H1 (cell line): ENCODE measurements at regions not wholly inside any gene's neighbourhood (a gene's known extent, or its start where the extent isn't known, plus 50 kb on each side); places are given as distances from the start of the nearest gene placed in this dataset.

Experiments used
- CTCF ChIA-PET: fragments of 300-600 bp; sonication (Branson Sonifier 250); formaldehyde crosslinking; loops from one replicate; lab custom pipeline; 2021; ENCODE audit not compliant: partially characterized antibody; lab: Charles Lee
- POLR2A ChIA-PET: fragments of 300-600 bp; sonication (Branson Sonifier 250); formaldehyde crosslinking; loops from one replicate; lab custom pipeline; 2021; ENCODE audit warnings: inconsistent platforms; ENCODE audit not compliant: partially characterized antibody; lab: Charles Lee
- DNase-seq, 2 experiments: peaks; one replicate each; pipeline versions ENCODE4 v3.0.0 to v3.0.0-alpha.2; 2010 to 2022; ENCODE audit warnings: low spot score in 2 of 2, low read depth in 1 of 2, mixed read lengths in 1 of 2
- FAIRE-seq: peaks from 2 replicates; lab custom pipeline; 2011; peaks lifted over from hg19 to GRCh38; lab: Jason Lieb, UNC
- H2AFZ ChIP-seq: 2 replicates; pipeline ENCODE4 v1.8.1; 2012; ENCODE audit warnings: low read length, inconsistent platforms
- H2AK5ac ChIP-seq: 2 replicates; pipeline ENCODE4 v1.6.1; 2013; ENCODE audit warnings: low read depth, low read length
- H2BK120ac ChIP-seq: replicated peaks from 2 replicates; pipeline ENCODE3; 2013; ENCODE audit warnings: low read depth, low read length, inconsistent platforms
- H2BK12ac ChIP-seq: 2 replicates; pipeline ENCODE4 v1.6.1; 2013; ENCODE audit warnings: low read depth, low read length
- H2BK15ac ChIP-seq: 2 replicates; pipeline ENCODE4 v1.6.1; 2013; ENCODE audit warnings: low read length
- H2BK20ac ChIP-seq: 2 replicates; pipeline ENCODE4 v1.6.1; 2013; ENCODE audit warnings: low read length
- H2BK5ac ChIP-seq: 2 replicates; pipeline ENCODE4 v1.6.1; 2013; ENCODE audit warnings: low read depth, low read length
- H3K14ac ChIP-seq: 2 replicates; pipeline ENCODE4 v1.6.1; 2013; ENCODE audit warnings: inconsistent platforms; ENCODE audit not compliant: insufficient read length
- H3K18ac ChIP-seq: 2 replicates; pipeline ENCODE4 v1.6.1; 2013; ENCODE audit warnings: low read length; ENCODE audit errors: extremely low read depth
- H3K23ac ChIP-seq: 2 replicates; pipeline ENCODE4 v1.6.1; 2013; ENCODE audit warnings: inconsistent platforms; ENCODE audit not compliant: insufficient read length
- H3K23me2 ChIP-seq: 2 replicates; pipeline ENCODE4 v1.6.1; 2013; ENCODE audit warnings: low read depth, low read length
- H3K27ac ChIP-seq: 2 replicates; pipeline ENCODE4 v1.6.1; 2011; ENCODE audit warnings: low read depth, low read length, inconsistent platforms
- H3K27me3 ChIP-seq, 4 experiments: replicated peaks in 1 of 4; 1 replicate in 1 of 4; 2 replicates in 3 of 4; pipeline versions ENCODE4 v1.6.1 to v1.8.1; 2011 to 2013; ENCODE audit warnings: low read length in 3 of 4, mild to moderate bottlenecking in 3 of 4, inconsistent platforms in 2 of 4, mixed read lengths in 2 of 4, moderate library complexity in 1 of 4; ENCODE audit not compliant: control insufficient read depth in 3 of 4, insufficient read depth in 3 of 4; ENCODE audit errors: extremely low read depth in 1 of 4
- H3K36me3 ChIP-seq, 4 experiments: 2 replicates each; pipeline versions ENCODE4 v1.6.1 to v1.8.1; 2011 to 2013; ENCODE audit warnings: mild to moderate bottlenecking in 4 of 4, low read length in 3 of 4, moderate library complexity in 2 of 4, control low read depth in 1 of 4, inconsistent platforms in 1 of 4; ENCODE audit not compliant: insufficient read depth in 4 of 4, control insufficient read depth in 2 of 4
- H3K4ac ChIP-seq: replicated peaks from 2 replicates; pipeline ENCODE3; 2013; ENCODE audit warnings: low read length, low read depth, mixed read lengths, inconsistent platforms; ENCODE audit not compliant: insufficient read length
- H3K4me1 ChIP-seq, 4 experiments: replicated peaks in 1 of 4; 1 replicate in 1 of 4; 2 replicates in 3 of 4; pipeline versions ENCODE4 v1.6.1 to v1.8.1; 2011 to 2013; ENCODE audit warnings: low read length in 3 of 4, inconsistent platforms in 2 of 4, mixed read lengths in 1 of 4; ENCODE audit not compliant: insufficient read depth in 4 of 4, control insufficient read depth in 3 of 4
- H3K4me2 ChIP-seq, 2 experiments: 2 replicates each; pipeline versions ENCODE4 v1.6.1 to v1.8.1; 2011 to 2013; ENCODE audit warnings: low read depth in 2 of 2, low read length in 2 of 2, control low read depth in 1 of 2, inconsistent platforms in 1 of 2, mild to moderate bottlenecking in 1 of 2; ENCODE audit not compliant: insufficient read depth in 1 of 2
- H3K4me3 ChIP-seq, 4 experiments: fragments of 200-600, 300-600 bp in 1 of 4; sonication (generic), shearing (Covaris generic), sonication (Bioruptor Twin) in 1 of 4; 2 replicates each; pipeline versions ENCODE4 v1.5.1 to v1.8.1; 2011 to 2016; ENCODE audit warnings: low read length in 4 of 4, low read depth in 3 of 4, control low read depth in 2 of 4, inconsistent platforms in 2 of 4, mild to moderate bottlenecking in 2 of 4, mixed read lengths in 1 of 4, moderate library complexity in 1 of 4; ENCODE audit not compliant: insufficient read depth in 2 of 4; ENCODE audit errors: extremely low read depth in 1 of 4
- H3K56ac ChIP-seq: replicated peaks from 2 replicates; pipeline ENCODE3; 2013; ENCODE audit warnings: low read depth, mild to moderate bottlenecking, mixed read lengths, low read length, inconsistent platforms; ENCODE audit not compliant: insufficient read length
- H3K79me1 ChIP-seq: 2 replicates; pipeline ENCODE4 v1.6.1; 2013; ENCODE audit warnings: low read depth, low read length, control low read depth
- H3K79me2 ChIP-seq, 2 experiments: 2 replicates each; pipeline versions ENCODE4 v1.6.1 to v1.8.1; 2012 to 2013; ENCODE audit warnings: low read length in 2 of 2, mild to moderate bottlenecking in 2 of 2, inconsistent platforms in 1 of 2; ENCODE audit not compliant: insufficient read depth in 2 of 2, control insufficient read depth in 1 of 2
- H3K9ac ChIP-seq, 4 experiments: replicated peaks in 1 of 4; 1 replicate in 1 of 4; 2 replicates in 3 of 4; pipeline versions ENCODE4 v1.6.1 to v1.8.1; 2011 to 2013; ENCODE audit warnings: low read depth in 3 of 4, low read length in 3 of 4, control low read depth in 2 of 4, mild to moderate bottlenecking in 2 of 4, moderate library complexity in 2 of 4, inconsistent platforms in 1 of 4; ENCODE audit errors: extremely low read depth in 1 of 4
- H3K9me3 ChIP-seq, 2 experiments: 2 replicates each; pipeline versions ENCODE4 v1.6.1 to v1.8.1; 2012 to 2013; ENCODE audit warnings: mild to moderate bottlenecking in 2 of 2, moderate library complexity in 2 of 2, control low read depth in 1 of 2, inconsistent platforms in 1 of 2, low read depth in 1 of 2, low read length in 1 of 2, mixed read lengths in 1 of 2; ENCODE audit not compliant: insufficient read depth in 2 of 2
- H4K20me1 ChIP-seq, 2 experiments: replicated peaks in 1 of 2; 2 replicates each; pipeline versions ENCODE3 to v1.8.1; 2011 to 2013; ENCODE audit warnings: inconsistent platforms in 2 of 2, low read length in 2 of 2, mild to moderate bottlenecking in 1 of 2; ENCODE audit not compliant: insufficient read depth in 2 of 2, control insufficient read depth in 1 of 2
- H4K5ac ChIP-seq: 2 replicates; pipeline ENCODE4 v1.6.1; 2013; ENCODE audit warnings: low read length, low read depth, mixed read lengths, inconsistent platforms; ENCODE audit not compliant: insufficient read length
- H4K8ac ChIP-seq: 2 replicates; pipeline ENCODE4 v1.8.0; 2013; ENCODE audit warnings: mild to moderate bottlenecking, moderate library complexity, low read length, inconsistent platforms; ENCODE audit not compliant: insufficient read depth; ENCODE audit errors: extremely low read depth
- H4K91ac ChIP-seq: replicated peaks from 2 replicates; pipeline ENCODE3; 2013; ENCODE audit warnings: low read length, mixed read lengths, inconsistent platforms; ENCODE audit not compliant: insufficient read length
- EGR1 ChIP-seq: IDR thresholded peaks from 2 replicates; pipeline ENCODE4 v1.6.1; 2011; ENCODE audit warnings: low read depth, low read length, borderline replicate concordance
- MAFK ChIP-seq: IDR thresholded peaks from 2 replicates; pipeline ENCODE4 v1.6.1; 2012; ENCODE audit warnings: low read depth, mild to moderate bottlenecking, improper control_type of control experiment, low read length
- WGBS, 2 experiments: shearing (Covaris generic) in 1 of 2; methylation state at CpG; one replicate each; pipeline versions ENCODE4 v1.1.6 to v1.1.7; 2013 to 2015; ENCODE audit warnings: low lambda C conversion rate in 2 of 2, mixed read lengths in 2 of 2, inconsistent platforms in 1 of 2, low coverage in 1 of 2, missing lambda C conversion rate in 1 of 2; ENCODE audit not compliant: insufficient replicate concordance in 2 of 2, insufficient coverage in 1 of 2, insufficient read length in 1 of 2; ENCODE audit errors: extremely low coverage in 1 of 2, missing lambda C conversion rate in 1 of 2; 5-methylcytosine and 5-hydroxymethylcytosine counted together

GRCh38 chr11:29131055-29131454, 885.8 kb downstream of the KCNA4 start:
- Histone ChIP-seq H2BK5ac (no peak overlapping the region), H2BK20ac (no peak overlapping the region), H3K9me3 (no peaks in the 10 kb centered on the region), H2BK12ac (no peak overlapping the region), H3K79me2 (no peaks in the 10 kb centered on the region), H3K56ac (no peak overlapping the region), H3K36me3 (no peaks in the 10 kb centered on the region), H2BK15ac (no peak overlapping the region), H3K23me2 (no peaks in the 10 kb centered on the region), H3K27me3 (no peaks in the 10 kb centered on the region), H2AFZ (no peak overlapping the region), H3K4me2 (no peak overlapping the region), H3K4me3 (no peak overlapping the region), H3K79me1 (no peaks in the 10 kb centered on the region), H3K23ac (no peak overlapping the region), H4K91ac (no peak overlapping the region), H3K14ac (no peak overlapping the region), H3K4me1 (no peaks in the 10 kb centered on the region), H2AK5ac (no peak overlapping the region), H2BK120ac (no peak overlapping the region), H4K5ac (no peak overlapping the region), H3K9ac (no peak overlapping the region), H3K27ac (no peak overlapping the region), H3K4ac (no peak overlapping the region), H4K8ac (no peak overlapping the region), H4K20me1 (no peaks in the 10 kb centered on the region), H3K18ac (no peak overlapping the region)
- POLR2A ChIA-PET: no interaction called here
- CTCF ChIA-PET: no interaction called here
- DNase-seq: no peak
- WGBS, 2 experiments: 90% methylated on average over 1 of the region's 1 CpG; no CpG with 5 or more reads in 1 of the 2 experiments
- no peak for TF ChIP-seq EGR1
- peak; percentile 92 for TF ChIP-seq MAFK
- FAIRE-seq: no peak
